GM10266 (cell line): ENCODE measurements at regions not wholly inside any gene's neighbourhood (a gene's known extent, or its start where the extent isn't known, plus 50 kb on each side); places are given as distances from the start of the nearest gene placed in this dataset.

Experiments
- DNase-seq: peaks from one replicate; pipeline ENCODE4 v3.0.0; 2012; ENCODE audit errors: extremely low spot score
- TF ChIP-seq, protein P1 (sequence below): IDR thresholded peaks from 2 replicates; pipeline ENCODE4 v1.5.1; 2012; ENCODE audit warnings: mild to moderate bottlenecking, low read depth; ENCODE audit not compliant: control insufficient read depth, insufficient read depth; ENCODE audit errors: missing control alignments

- TF ChIP-seq, protein P1, sequence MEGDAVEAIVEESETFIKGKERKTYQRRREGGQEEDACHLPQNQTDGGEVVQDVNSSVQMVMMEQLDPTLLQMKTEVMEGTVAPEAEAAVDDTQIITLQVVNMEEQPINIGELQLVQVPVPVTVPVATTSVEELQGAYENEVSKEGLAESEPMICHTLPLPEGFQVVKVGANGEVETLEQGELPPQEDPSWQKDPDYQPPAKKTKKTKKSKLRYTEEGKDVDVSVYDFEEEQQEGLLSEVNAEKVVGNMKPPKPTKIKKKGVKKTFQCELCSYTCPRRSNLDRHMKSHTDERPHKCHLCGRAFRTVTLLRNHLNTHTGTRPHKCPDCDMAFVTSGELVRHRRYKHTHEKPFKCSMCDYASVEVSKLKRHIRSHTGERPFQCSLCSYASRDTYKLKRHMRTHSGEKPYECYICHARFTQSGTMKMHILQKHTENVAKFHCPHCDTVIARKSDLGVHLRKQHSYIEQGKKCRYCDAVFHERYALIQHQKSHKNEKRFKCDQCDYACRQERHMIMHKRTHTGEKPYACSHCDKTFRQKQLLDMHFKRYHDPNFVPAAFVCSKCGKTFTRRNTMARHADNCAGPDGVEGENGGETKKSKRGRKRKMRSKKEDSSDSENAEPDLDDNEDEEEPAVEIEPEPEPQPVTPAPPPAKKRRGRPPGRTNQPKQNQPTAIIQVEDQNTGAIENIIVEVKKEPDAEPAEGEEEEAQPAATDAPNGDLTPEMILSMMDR = no peak
- no peak for DNase-seq
Measured at GRCh38 chr20:60482221-60483008, 524.2 kb downstream of the CDH26 start.

DNA sequence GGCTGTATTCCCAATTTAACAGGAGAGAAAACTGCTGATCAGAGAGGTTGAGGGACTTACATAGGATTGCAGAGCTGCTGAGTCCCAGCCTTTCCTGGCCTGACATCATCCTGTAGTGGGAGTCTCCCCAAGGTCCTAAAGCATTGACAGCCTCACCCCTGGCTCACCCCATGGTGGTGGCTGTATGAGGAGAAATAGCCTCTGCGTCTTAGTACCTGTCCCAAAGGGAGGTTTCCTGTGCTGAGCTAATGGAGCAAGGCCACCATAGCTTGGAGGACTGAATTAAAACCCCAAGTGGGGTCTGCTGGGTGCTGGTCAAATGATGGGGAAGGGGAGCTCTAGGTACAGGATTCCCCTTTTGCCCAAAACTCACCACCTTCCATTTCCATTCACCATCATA, 525.1 kb downstream of the CDH26 start:
- TF ChIP-seq, protein P1 = no peak
- no peak for DNase-seq

DNA sequence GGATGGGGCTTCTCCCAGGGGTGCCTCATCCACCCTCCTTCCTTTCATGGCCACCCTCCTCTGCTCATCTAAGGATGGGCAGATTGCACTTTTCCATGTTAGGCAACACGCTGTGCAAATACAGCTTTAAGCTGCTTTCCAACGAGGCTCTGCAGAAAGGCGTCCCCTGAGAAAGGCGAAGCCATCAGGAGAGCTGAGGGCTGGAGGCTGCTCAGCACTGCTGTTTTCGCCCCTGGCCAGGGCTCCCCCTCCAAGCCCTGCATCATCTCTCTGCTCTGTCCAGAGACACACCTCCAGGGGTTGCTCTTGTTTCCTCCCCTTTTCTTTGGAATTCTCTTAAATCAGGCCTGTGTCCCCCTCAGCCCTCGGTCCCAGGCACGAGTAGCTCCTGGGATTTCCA, 526.1 kb downstream of the CDH26 start:
- TF ChIP-seq, protein P1 = no peak
- DNase-seq = no peak

GRCh38 chr20:60485012-60485760, 527.0 kb downstream of the CDH26 start:
- DNase-seq = no peak
- TF ChIP-seq, protein P1 = no peak

DNA sequence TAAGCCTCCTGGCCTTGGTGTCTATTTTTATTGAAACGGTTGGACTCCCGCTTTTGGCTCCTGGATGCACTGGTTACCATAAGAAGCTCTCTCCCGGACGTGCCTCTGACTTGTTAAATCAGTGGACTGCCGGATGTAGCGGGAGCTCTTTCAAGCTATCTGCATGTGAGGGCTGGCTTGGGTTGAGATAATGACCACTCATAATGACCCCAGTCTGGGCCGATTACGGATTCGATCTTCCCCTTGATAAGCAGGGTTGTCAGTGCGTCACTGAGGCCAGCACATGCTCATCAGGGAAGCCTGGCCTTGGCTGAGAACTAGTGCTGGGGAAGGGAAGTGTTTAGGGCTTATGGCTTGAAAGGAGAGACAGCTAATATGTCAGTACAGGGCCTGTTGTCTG, 528.1 kb downstream of the CDH26 start:
- TF ChIP-seq, protein P1 = no peak
- no peak for DNase-seq

GRCh38 chr20:60486937-60487336, 528.7 kb downstream of the CDH26 start:
- TF ChIP-seq, protein P1 = no peak
- no peak for DNase-seq
